ENCODE measurements at regions not wholly inside any gene's neighbourhood (a gene's known extent, or its start where the extent isn't known, plus 50 kb on each side); places are given as distances from the start of the nearest gene placed in this dataset.
"Not testable (repeated sequence)": the region's sequence is repeated elsewhere in the genome, so short reads cannot be mapped to it uniquely, and the experiment has no call there.

DNA sequence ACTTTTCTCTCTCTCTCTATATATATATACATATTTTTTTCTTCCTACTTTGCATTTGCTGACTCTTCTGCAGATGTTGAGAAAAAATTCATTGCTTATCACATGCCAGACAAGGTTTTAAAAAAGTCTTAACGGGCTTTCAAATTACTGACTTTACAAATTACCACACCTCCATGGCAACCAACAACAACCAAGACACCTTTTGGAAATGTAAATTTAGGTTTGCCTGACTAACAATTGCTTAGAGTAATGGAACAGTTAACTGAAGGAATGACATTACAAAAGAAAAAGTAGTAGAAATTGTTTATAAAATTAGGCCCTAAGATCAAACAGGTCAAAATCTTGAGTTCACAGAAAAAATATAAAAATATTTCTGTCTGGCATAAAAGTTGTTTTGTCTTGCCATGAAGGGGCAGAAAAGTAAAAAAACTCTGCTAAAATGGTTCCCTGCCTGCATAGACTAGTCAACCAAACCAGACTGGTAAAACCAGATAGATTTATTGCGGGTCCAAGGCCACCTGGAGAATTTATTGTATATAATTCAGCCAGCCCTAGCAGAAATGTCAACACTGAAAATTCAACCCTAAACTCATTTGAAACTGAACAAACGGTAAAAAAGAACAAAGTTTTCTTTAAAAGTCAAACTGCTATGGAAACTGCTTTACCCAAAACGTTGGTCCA lies 92.8 kb upstream of the FRMD1 start:
- DNase-seq, result no peak
- Histone ChIP-seq H3K9me3 (no peaks in the 10 kb centered on the region), H3K36me3 (ENCODE audit: low read depth, missing control alignments) (no peaks in the 10 kb centered on the region), H3K27me3 (no peaks in the 10 kb centered on the region), H3K4me1 (no peaks in the 10 kb centered on the region), H3K4me3 (no peak overlapping the region), H3K27ac (no peak overlapping the region)
- 58 to 73% methylated on average over 4 of the region's 4 CpGs for WGBS, 2 donors
- intact Hi-C loops (cut with DNase I; ENCODE audit: low total_unique reads), result no loop called here
- TF ChIP-seq CTCF (IDR thresholded peaks at IDR 0.05) (no peak), POLR2A (IDR thresholded peaks at IDR 0.05) (no peak)

- Histone ChIP-seq H3K27ac (no peak overlapping the region), H3K9me3 (no peaks in the 10 kb centered on the region), H3K27me3 (no peaks in the 10 kb centered on the region), H3K4me1 (no peaks in the 10 kb centered on the region), H3K4me3 (no peak overlapping the region), H3K36me3 (ENCODE audit: low read depth, missing control alignments) (no peaks in the 10 kb centered on the region)
- no peak for DNase-seq
- 84 to 87% methylated on average over 16 of the region's 16 CpGs for WGBS, 2 donors
- no peak for TF ChIP-seq POLR2A (IDR thresholded peaks at IDR 0.05)
- no peak for TF ChIP-seq CTCF (IDR thresholded peaks at IDR 0.05)
- intact Hi-C loops (cut with DNase I; ENCODE audit: low total_unique reads), result no loop called here
These were observed 92.0 kb upstream of the FRMD1 start for GRCh38 chr6:168170841-168171601.

DNA sequence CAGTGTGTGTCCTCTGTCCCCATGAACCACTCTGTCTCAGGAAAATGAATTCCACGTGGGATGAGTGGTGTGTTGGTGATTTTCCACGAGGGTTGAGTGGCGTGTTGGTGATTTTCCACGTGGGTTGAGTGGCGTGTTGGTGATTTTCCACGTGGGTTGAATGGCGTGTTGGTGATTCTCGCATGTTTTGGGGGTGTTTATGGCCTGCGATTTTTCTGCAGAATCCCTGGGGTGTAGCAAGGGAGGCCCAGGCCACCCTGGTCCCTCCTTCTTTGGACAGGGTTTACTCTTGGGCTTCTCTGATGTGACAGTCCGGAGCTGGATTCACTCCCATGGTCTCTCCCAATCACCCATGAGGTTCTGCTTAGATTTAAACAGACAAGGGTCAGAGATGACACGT lies 90.6 kb upstream of the FRMD1 start:
- Histone ChIP-seq H3K4me1 (no peaks in the 10 kb centered on the region), H3K9me3 (no peaks in the 10 kb centered on the region), H3K27ac (no peak overlapping the region), H3K27me3 (no peaks in the 10 kb centered on the region), H3K4me3 (no peak overlapping the region), H3K36me3 (ENCODE audit: low read depth, missing control alignments) (no peaks in the 10 kb centered on the region)
- no peak for TF ChIP-seq CTCF (IDR thresholded peaks at IDR 0.05)
- TF ChIP-seq POLR2A (IDR thresholded peaks at IDR 0.05), result no peak
- no peak for DNase-seq
- intact Hi-C loops (cut with DNase I; ENCODE audit: low total_unique reads), result no loop called here
- WGBS, 2 donors, result 92 to 95% methylated on average over 10 to 11 of the region's 11 CpGs

GRCh38 chr6:168168936-168169335 lies 89.9 kb upstream of the FRMD1 start:
- intact Hi-C loops (cut with DNase I; ENCODE audit: low total_unique reads); H3K36me3 ChIP-seq (ENCODE audit: low read depth, missing control alignments); H3K4me1 ChIP-seq; H3K9me3 ChIP-seq; DNase-seq; H3K4me3 ChIP-seq; H3K27me3 ChIP-seq; H3K27ac ChIP-seq: not testable (repeated sequence)
- WGBS, 2 donors, result 86 to 93% methylated on average over 6 to 11 of the region's 12 CpGs

GRCh38 chr6:168168330-168168729 lies 89.3 kb upstream of the FRMD1 start:
- DNase-seq; H3K27ac ChIP-seq; H3K27me3 ChIP-seq; H3K9me3 ChIP-seq; H3K4me3 ChIP-seq; H3K4me1 ChIP-seq; intact Hi-C loops (cut with DNase I; ENCODE audit: low total_unique reads); H3K36me3 ChIP-seq (ENCODE audit: low read depth, missing control alignments): not testable (repeated sequence)
- 96 to 97% methylated on average over 12 of the region's 13 CpGs for WGBS, 2 donors

All from testis (tissue), 2 donors.